ENCODE measurements at regions not wholly inside any gene's neighbourhood (a gene's known extent, or its start where the extent isn't known, plus 50 kb on each side); places are given as distances from the start of the nearest gene placed in this dataset.

GRCh38 chr15:94631608-94632007 lies 400.2 kb downstream of the MCTP2 start:
- H3K4me1 Mint-ChIP-seq (ENCODE audit: low read depth, unreplicated experiment), result no peaks in the 10 kb centered on the region
- no peak for TF ChIP-seq CTCF (IDR thresholded peaks at IDR 0.05; ENCODE audit: partially characterized antibody, unreplicated experiment)
- H3K36me3 Mint-ChIP-seq (ENCODE audit: unreplicated experiment), result no peaks in the 10 kb centered on the region
- no peak overlapping the region for H3K27ac Mint-ChIP-seq (ENCODE audit: unreplicated experiment)
- no peaks in the 10 kb centered on the region for H3K9me3 Mint-ChIP-seq (ENCODE audit: unreplicated experiment)
- DNase-seq, result no peak
- no peak overlapping the region for H3K4me3 Mint-ChIP-seq (ENCODE audit: unreplicated experiment)
- H3K27me3 Mint-ChIP-seq (ENCODE audit: unreplicated experiment), result no peaks in the 10 kb centered on the region

GRCh38 chr15:94638183-94638582 lies 406.8 kb downstream of the MCTP2 start:
- no peak for TF ChIP-seq CTCF (IDR thresholded peaks at IDR 0.05; ENCODE audit: partially characterized antibody, unreplicated experiment)
- no peaks in the 10 kb centered on the region for H3K4me1 Mint-ChIP-seq (ENCODE audit: low read depth, unreplicated experiment)
- no peak overlapping the region for H3K27ac Mint-ChIP-seq (ENCODE audit: unreplicated experiment)
- H3K27me3 Mint-ChIP-seq (ENCODE audit: unreplicated experiment), result no peaks in the 10 kb centered on the region
- no peak overlapping the region for H3K4me3 Mint-ChIP-seq (ENCODE audit: unreplicated experiment)
- H3K9me3 Mint-ChIP-seq (ENCODE audit: unreplicated experiment), result no peaks in the 10 kb centered on the region
- no peaks in the 10 kb centered on the region for H3K36me3 Mint-ChIP-seq (ENCODE audit: unreplicated experiment)
- no peak for DNase-seq

GRCh38 chr15:94639701-94640100 lies 408.3 kb downstream of the MCTP2 start:
- no peak overlapping the region for H3K27ac Mint-ChIP-seq (ENCODE audit: unreplicated experiment)
- H3K4me1 Mint-ChIP-seq (ENCODE audit: low read depth, unreplicated experiment), result no peaks in the 10 kb centered on the region
- no peak overlapping the region for H3K4me3 Mint-ChIP-seq (ENCODE audit: unreplicated experiment)
- TF ChIP-seq CTCF (IDR thresholded peaks at IDR 0.05; ENCODE audit: partially characterized antibody, unreplicated experiment), result no peak
- H3K9me3 Mint-ChIP-seq (ENCODE audit: unreplicated experiment), result no peaks in the 10 kb centered on the region
- no peaks in the 10 kb centered on the region for H3K36me3 Mint-ChIP-seq (ENCODE audit: unreplicated experiment)
- H3K27me3 Mint-ChIP-seq (ENCODE audit: unreplicated experiment), result no peaks in the 10 kb centered on the region
- DNase-seq, result no peak

- no peak for TF ChIP-seq CTCF (IDR thresholded peaks at IDR 0.05; ENCODE audit: partially characterized antibody, unreplicated experiment)
- H3K4me1 Mint-ChIP-seq (ENCODE audit: low read depth, unreplicated experiment), result no peaks in the 10 kb centered on the region
- no peaks in the 10 kb centered on the region for H3K27me3 Mint-ChIP-seq (ENCODE audit: unreplicated experiment)
- H3K27ac Mint-ChIP-seq (ENCODE audit: unreplicated experiment), result no peak overlapping the region
- no peak for DNase-seq
- H3K9me3 Mint-ChIP-seq (ENCODE audit: unreplicated experiment), result no peaks in the 10 kb centered on the region
- no peaks in the 10 kb centered on the region for H3K36me3 Mint-ChIP-seq (ENCODE audit: unreplicated experiment)
- no peak overlapping the region for H3K4me3 Mint-ChIP-seq (ENCODE audit: unreplicated experiment)
These were observed 413.1 kb downstream of the MCTP2 start for GRCh38 chr15:94644433-94644832.

GRCh38 chr15:94653071-94653470 lies 421.7 kb downstream of the MCTP2 start:
- DNase-seq, result no peak
- no peak overlapping the region for H3K27ac Mint-ChIP-seq (ENCODE audit: unreplicated experiment)
- H3K4me3 Mint-ChIP-seq (ENCODE audit: unreplicated experiment), result no peak overlapping the region
- no peaks in the 10 kb centered on the region for H3K36me3 Mint-ChIP-seq (ENCODE audit: unreplicated experiment)
- TF ChIP-seq CTCF (IDR thresholded peaks at IDR 0.05; ENCODE audit: partially characterized antibody, unreplicated experiment), result no peak
- no peaks in the 10 kb centered on the region for H3K9me3 Mint-ChIP-seq (ENCODE audit: unreplicated experiment)
- no peaks in the 10 kb centered on the region for H3K4me1 Mint-ChIP-seq (ENCODE audit: low read depth, unreplicated experiment)
- H3K27me3 Mint-ChIP-seq (ENCODE audit: unreplicated experiment), result no peaks in the 10 kb centered on the region

All from glutamatergic neuron (in vitro differentiated cells).